ENCODE measurements at regions not wholly inside any gene's neighbourhood (a gene's known extent, or its start where the extent isn't known, plus 50 kb on each side); places are given as distances from the start of the nearest gene placed in this dataset.

- ATAC-seq (no peak), DNase-seq (no peak)
- Histone ChIP-seq H3K4me1 (ENCODE audit: control insufficient read depth, insufficient read depth, low read length) (peaks cover 3% of the 10 kb centered on the region), H3K27me3 (ENCODE audit: control insufficient read depth, insufficient read depth) (no peaks in the 10 kb centered on the region), H3K27ac (ENCODE audit: low read length) (no peak overlapping the region), H3K9me3 (ENCODE audit: control insufficient read depth, low read length) (no peaks in the 10 kb centered on the region), H3K4me3 (ENCODE audit: low read length) (no peak overlapping the region)
- WGBS: 96% methylated on average over 10 of the region's 10 CpGs
- intact Hi-C loops (cut with DNase I): no loop called here
Measured at GRCh38 chr10:7477538-7478334, 66.9 kb upstream of the SFMBT2 start.

- H3K27me3 ChIP-seq (ENCODE audit: control insufficient read depth, insufficient read depth): no peaks in the 10 kb centered on the region
- no peak overlapping the region for H3K27ac ChIP-seq (ENCODE audit: low read length)
- ATAC-seq (peak; percentile 45 to 56), DNase-seq (no peak)
- WGBS: 24% methylated on average over 5 of the region's 5 CpGs
- no peaks in the 10 kb centered on the region for H3K9me3 ChIP-seq (ENCODE audit: control insufficient read depth, low read length)
- intact Hi-C loops (cut with DNase I): no loop called here
- peaks cover 3% of the 10 kb centered on the region for H3K4me1 ChIP-seq (ENCODE audit: control insufficient read depth, insufficient read depth, low read length)
- no peak overlapping the region for H3K4me3 ChIP-seq (ENCODE audit: low read length)
Measured at GRCh38 chr10:7475939-7476338, 65.1 kb upstream of the SFMBT2 start.

- peak in 2 of 3 donors; percentile 25 to 67 for DNase-seq
- 34% methylated on average over 26 of the region's 26 CpGs for WGBS
- no peaks in the 10 kb centered on the region for H3K27me3 ChIP-seq (ENCODE audit: control insufficient read depth, insufficient read depth)
- intact Hi-C loops (cut with DNase I): no loop called here
- peaks cover 3% of the 10 kb centered on the region for H3K4me1 ChIP-seq (ENCODE audit: control insufficient read depth, insufficient read depth, low read length)
- H3K9me3 ChIP-seq (ENCODE audit: control insufficient read depth, low read length): no peaks in the 10 kb centered on the region
- no peak overlapping the region for H3K27ac ChIP-seq (ENCODE audit: low read length)
- no peak overlapping the region for H3K4me3 ChIP-seq (ENCODE audit: low read length)
- peak; percentile 68 to 72 for ATAC-seq
Measured at GRCh38 chr10:7475046-7475911, 64.4 kb upstream of the SFMBT2 start.

GRCh38 chr10:7474388-7474787 is 63.6 kb upstream of the SFMBT2 start:
- Histone ChIP-seq H3K27ac (ENCODE audit: low read length) (no peak overlapping the region), H3K27me3 (ENCODE audit: control insufficient read depth, insufficient read depth) (no peaks in the 10 kb centered on the region), H3K4me3 (ENCODE audit: low read length) (no peak overlapping the region), H3K4me1 (ENCODE audit: control insufficient read depth, insufficient read depth, low read length) (peaks cover 3% of the 10 kb centered on the region), H3K9me3 (ENCODE audit: control insufficient read depth, low read length) (no peaks in the 10 kb centered on the region)
- no peak for ATAC-seq
- 84% methylated on average over 7 of the region's 7 CpGs for WGBS
- intact Hi-C loops (cut with DNase I): no loop called here
- no peak for DNase-seq

- no peak for ATAC-seq
- Histone ChIP-seq H3K27me3 (ENCODE audit: control insufficient read depth, insufficient read depth) (no peaks in the 10 kb centered on the region), H3K4me3 (ENCODE audit: low read length) (no peak overlapping the region), H3K9me3 (ENCODE audit: control insufficient read depth, low read length) (no peaks in the 10 kb centered on the region), H3K4me1 (ENCODE audit: control insufficient read depth, insufficient read depth, low read length) (peaks cover 3% of the 10 kb centered on the region), H3K27ac (ENCODE audit: low read length) (no peak overlapping the region)
- no peak for DNase-seq
- intact Hi-C loops (cut with DNase I): no loop called here
Measured at GRCh38 chr10:7473474-7473873, 62.6 kb upstream of the SFMBT2 start.

GRCh38 chr10:7471720-7472367 is 61.0 kb upstream of the SFMBT2 start:
- intact Hi-C loops (cut with DNase I): no loop called here

GRCh38 chr10:7470371-7470770 is 59.5 kb upstream of the SFMBT2 start:
- ATAC-seq: no peak
- Histone ChIP-seq H3K9me3 (ENCODE audit: control insufficient read depth, low read length) (no peaks in the 10 kb centered on the region), H3K27me3 (ENCODE audit: control insufficient read depth, insufficient read depth) (no peaks in the 10 kb centered on the region), H3K4me3 (ENCODE audit: low read length) (no peak overlapping the region), H3K4me1 (ENCODE audit: control insufficient read depth, insufficient read depth, low read length) (no peaks in the 10 kb centered on the region), H3K27ac (ENCODE audit: low read length) (no peak overlapping the region)
- WGBS: 82% methylated on average over 2 of the region's 2 CpGs
- intact Hi-C loops (cut with DNase I): no loop called here
- DNase-seq: no peak

More at GRCh38 chr10:7471720-7472367, 61.0 kb upstream of the SFMBT2 start:
- no peak for DNase-seq
- H3K4me1 ChIP-seq (ENCODE audit: control insufficient read depth, insufficient read depth, low read length): peaks cover 3% of the 10 kb centered on the region
- H3K4me3 ChIP-seq (ENCODE audit: low read length): no peak overlapping the region
- peak in 1 of 2 donors; percentile 26 for ATAC-seq
- no peaks in the 10 kb centered on the region for H3K27me3 ChIP-seq (ENCODE audit: control insufficient read depth, insufficient read depth)
- H3K27ac ChIP-seq (ENCODE audit: low read length): no peak overlapping the region
- WGBS: 61% methylated on average over 9 of the region's 9 CpGs
- no peaks in the 10 kb centered on the region for H3K9me3 ChIP-seq (ENCODE audit: control insufficient read depth, low read length)

GRCh38 chr10:7467031-7467667 is 56.3 kb upstream of the SFMBT2 start:
- DNase-seq (no peak), ATAC-seq (peak; percentile 67 to 86)
- Histone ChIP-seq H3K4me3 (ENCODE audit: low read length) (no peak overlapping the region), H3K27me3 (ENCODE audit: control insufficient read depth, insufficient read depth) (no peaks in the 10 kb centered on the region), H3K4me1 (ENCODE audit: control insufficient read depth, insufficient read depth, low read length) (no peaks in the 10 kb centered on the region), H3K27ac (ENCODE audit: low read length) (no peak overlapping the region), H3K9me3 (ENCODE audit: control insufficient read depth, low read length) (no peaks in the 10 kb centered on the region)
- WGBS: 54% methylated on average over 7 of the region's 7 CpGs
- intact Hi-C loops (cut with DNase I): no loop called here

- H3K4me3 ChIP-seq (ENCODE audit: low read length): no peak overlapping the region
- intact Hi-C loops (cut with DNase I): no loop called here
- DNase-seq (no peak), ATAC-seq (no peak)
- WGBS: 71% methylated on average over 8 of the region's 8 CpGs
- no peaks in the 10 kb centered on the region for H3K27me3 ChIP-seq (ENCODE audit: control insufficient read depth, insufficient read depth)
- no peaks in the 10 kb centered on the region for H3K4me1 ChIP-seq (ENCODE audit: control insufficient read depth, insufficient read depth, low read length)
- H3K27ac ChIP-seq (ENCODE audit: low read length): no peak overlapping the region
- H3K9me3 ChIP-seq (ENCODE audit: control insufficient read depth, low read length): no peaks in the 10 kb centered on the region
Measured at GRCh38 chr10:7464691-7465090, 53.9 kb upstream of the SFMBT2 start.

All from right cardiac atrium (tissue), 5 donors.